ENCODE measurements at regions not wholly inside any gene's neighbourhood (a gene's known extent, or its start where the extent isn't known, plus 50 kb on each side); places are given as distances from the start of the nearest gene placed in this dataset.
"Not testable (repeated sequence)": the region's sequence is repeated elsewhere in the genome, so short reads cannot be mapped to it uniquely, and the experiment has no call there.

- no peak for DNase-seq
Measured at GRCh38 chr6:119791736-119792135, 442.2 kb upstream of the MAN1A1 start.

- DNase-seq: no peak
Measured at GRCh38 chr6:119781365-119781764, 431.8 kb upstream of the MAN1A1 start.

- no peak for DNase-seq
Measured at GRCh38 chr6:119768201-119768600, 418.6 kb upstream of the MAN1A1 start.

- no peak for DNase-seq
Measured at GRCh38 chr6:119764927-119765681, 415.5 kb upstream of the MAN1A1 start.

- no peak for DNase-seq
Measured at GRCh38 chr6:119760046-119760445, 410.5 kb upstream of the MAN1A1 start.

- DNase-seq: no peak
Measured at GRCh38 chr6:119758385-119758784, 408.8 kb upstream of the MAN1A1 start.

GRCh38 chr6:119757467-119757866 is 407.9 kb upstream of the MAN1A1 start:
- no peak for DNase-seq

GRCh38 chr6:119749335-119749734 is 399.8 kb upstream of the MAN1A1 start:
- peak; percentile 6 for DNase-seq

GRCh38 chr6:119748535-119748934 is 399.0 kb upstream of the MAN1A1 start:
- DNase-seq: not testable (repeated sequence)

- peak; percentile 58 for DNase-seq
Measured at GRCh38 chr6:119742188-119742803, 392.7 kb upstream of the MAN1A1 start.

GRCh38 chr6:119739769-119740168 is 390.2 kb upstream of the MAN1A1 start:
- DNase-seq: no peak

GRCh38 chr6:119738425-119738824 is 388.9 kb upstream of the MAN1A1 start:
- DNase-seq: no peak

- no peak for DNase-seq
Measured at GRCh38 chr6:119736296-119737021, 386.9 kb upstream of the MAN1A1 start.

GRCh38 chr6:119735530-119735929 is 386.0 kb upstream of the MAN1A1 start:
- no peak for DNase-seq

GRCh38 chr6:119734227-119734626 is 384.7 kb upstream of the MAN1A1 start:
- no peak for DNase-seq

- no peak for DNase-seq
Measured at GRCh38 chr6:119728935-119729334, 379.4 kb upstream of the MAN1A1 start.

- DNase-seq: no peak
Measured at GRCh38 chr6:119728220-119728750, 378.7 kb upstream of the MAN1A1 start.

GRCh38 chr6:119727504-119728219 is 378.1 kb upstream of the MAN1A1 start:
- DNase-seq: no peak

GRCh38 chr6:119726912-119727311 is 377.4 kb upstream of the MAN1A1 start:
- not testable (repeated sequence) for DNase-seq

GRCh38 chr6:119726086-119726485 is 376.5 kb upstream of the MAN1A1 start:
- no peak for DNase-seq

GRCh38 chr6:119720160-119720559 is 370.6 kb upstream of the MAN1A1 start:
- DNase-seq: peak; percentile 11

- DNase-seq: no peak
Measured at GRCh38 chr6:119717942-119718341, 368.4 kb upstream of the MAN1A1 start.
